HG02885 (cell line): ENCODE measurements at regions not wholly inside any gene's neighbourhood (a gene's known extent, or its start where the extent isn't known, plus 50 kb on each side); places are given as distances from the start of the nearest gene placed in this dataset.
"Not testable (repeated sequence)": the region's sequence is repeated elsewhere in the genome, so short reads cannot be mapped to it uniquely, and the experiment has no call there.

Experiments
- ATAC-seq: cut with Tn5 transposase; IDR thresholded peaks from one replicate; pipeline ENCODE4 v1.9.1; 2021; ENCODE audit warnings: mild to moderate bottlenecking; ENCODE audit not compliant: unreplicated experiment, poor library complexity

DNA sequence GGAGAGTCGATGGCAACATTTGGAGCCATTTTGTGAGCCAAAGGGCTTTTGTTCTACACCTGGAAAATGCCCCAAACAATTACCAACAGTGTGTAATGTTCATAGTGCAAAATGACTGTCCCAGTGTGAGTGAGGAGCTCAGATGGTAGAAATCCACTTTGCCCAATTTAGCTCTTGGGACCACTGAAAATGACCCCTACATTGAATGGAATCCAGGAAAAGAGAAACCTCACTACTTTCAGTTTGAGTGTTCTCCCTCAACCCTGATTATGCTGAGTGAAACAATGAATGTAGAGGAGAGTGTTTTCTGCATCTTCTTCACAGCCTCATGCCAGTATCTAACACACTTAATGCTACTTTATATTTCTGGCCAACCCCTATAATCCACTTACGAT lies 84.9 kb upstream of the NRN1 start:
- peak; percentile 56 for ATAC-seq

DNA sequence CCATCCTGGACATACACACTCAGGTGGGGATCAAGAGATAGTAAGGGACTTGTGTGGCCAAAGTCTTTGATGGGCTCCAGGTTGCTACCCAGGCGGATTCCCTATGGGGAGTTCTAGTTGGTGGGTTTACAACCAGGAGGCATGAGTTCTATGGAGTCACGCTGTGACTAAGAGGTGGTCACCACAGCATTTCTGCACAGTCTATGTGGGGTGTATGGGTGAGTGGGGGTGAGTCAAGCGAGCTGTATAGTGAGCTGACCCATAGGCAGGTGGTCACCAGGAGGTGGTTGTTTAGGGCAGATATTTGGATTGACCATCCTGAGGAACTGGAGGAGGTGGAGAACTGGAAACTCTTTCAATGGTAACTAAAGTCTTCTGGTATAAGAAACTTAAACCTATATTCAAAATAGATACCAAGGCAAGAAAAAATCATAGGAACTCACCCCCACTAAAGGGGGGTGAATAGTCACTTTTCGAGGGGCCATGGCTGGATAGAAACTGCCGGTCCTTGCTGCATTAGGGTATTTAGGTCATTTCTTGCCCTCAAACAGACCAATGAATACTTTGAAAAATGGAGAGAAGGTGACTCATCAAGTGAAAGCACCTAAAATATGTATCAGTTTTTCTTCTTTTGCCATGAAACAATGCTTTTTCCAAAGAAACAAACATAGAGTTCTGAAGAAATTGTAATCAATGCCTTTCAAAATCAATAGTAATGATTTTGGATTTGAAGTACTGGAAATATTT lies 84.3 kb upstream of the NRN1 start:
- peak; percentile 41 for ATAC-seq

GRCh38 chr6:6085928-6086668 lies 79.4 kb upstream of the NRN1 start:
- no peak for ATAC-seq

DNA sequence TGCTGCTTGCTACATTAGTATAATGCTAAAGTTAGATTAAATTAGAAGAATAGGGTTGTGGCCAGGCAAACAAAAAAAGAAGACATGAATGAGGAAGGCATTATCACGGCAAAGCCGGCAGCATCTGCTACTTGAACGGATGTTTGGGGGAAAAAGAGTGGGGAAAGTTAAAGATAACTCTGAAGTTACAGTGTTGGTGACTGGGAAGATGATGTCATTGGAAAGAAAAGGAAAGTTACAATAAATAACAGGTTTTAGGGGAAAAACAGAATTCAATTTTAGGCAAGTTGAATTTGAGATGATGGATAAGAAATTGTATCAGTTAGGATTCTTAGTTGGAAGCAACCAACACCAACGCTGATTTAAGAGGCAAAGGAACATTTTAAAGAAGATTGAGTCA lies 74.2 kb upstream of the NRN1 start:
- no peak for ATAC-seq

DNA sequence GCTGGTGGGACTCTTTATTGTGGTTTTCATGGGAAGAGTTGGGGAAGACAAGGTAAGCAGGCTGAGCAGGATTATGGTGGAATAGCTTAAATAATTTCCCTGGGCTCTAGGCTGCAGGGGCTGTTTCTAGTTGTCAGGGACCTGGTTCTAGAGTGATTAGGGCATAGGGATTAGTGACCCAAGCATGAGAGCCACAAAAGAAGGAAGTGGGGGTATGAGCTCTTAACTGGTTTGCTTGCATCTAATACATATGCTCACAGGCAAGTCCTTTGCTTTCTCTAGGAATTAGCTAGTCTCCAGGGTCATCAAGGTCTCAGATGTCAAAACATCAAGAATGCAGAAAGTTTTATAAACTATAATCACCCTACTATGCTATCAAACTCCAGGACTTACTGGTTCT lies 67.5 kb upstream of the NRN1 start:
- no peak for ATAC-seq

GRCh38 chr6:6068157-6068556 lies 61.4 kb upstream of the NRN1 start:
- not testable (repeated sequence) for ATAC-seq

DNA sequence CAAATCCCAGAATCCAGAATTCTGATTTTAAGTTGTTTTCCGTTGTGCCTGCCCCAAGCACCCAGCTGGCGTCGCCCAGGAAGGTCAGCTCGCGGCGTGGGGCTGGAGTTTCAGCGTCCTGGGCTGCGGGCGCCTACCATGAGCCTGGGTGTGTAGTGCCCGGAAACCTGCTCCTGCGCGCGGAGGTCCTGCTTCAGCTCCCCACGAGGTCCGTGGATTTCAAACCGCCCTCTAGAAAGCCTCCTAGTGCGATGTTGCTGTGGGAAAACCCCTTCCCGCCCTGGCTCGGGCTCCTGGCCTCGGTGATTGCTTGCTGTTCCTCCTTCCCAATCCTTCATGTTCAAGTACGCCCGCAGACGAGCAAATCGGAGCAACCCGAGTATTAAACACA lies 51.3 kb upstream of the NRN1 start:
- ATAC-seq, result no peak

- ATAC-seq, result peak; percentile 68
Measured at GRCh38 chr6:6057442-6058053, 50.8 kb upstream of the NRN1 start.
